ENCODE measurements at regions not wholly inside any gene's neighbourhood (a gene's known extent, or its start where the extent isn't known, plus 50 kb on each side); places are given as distances from the start of the nearest gene placed in this dataset.

DNA sequence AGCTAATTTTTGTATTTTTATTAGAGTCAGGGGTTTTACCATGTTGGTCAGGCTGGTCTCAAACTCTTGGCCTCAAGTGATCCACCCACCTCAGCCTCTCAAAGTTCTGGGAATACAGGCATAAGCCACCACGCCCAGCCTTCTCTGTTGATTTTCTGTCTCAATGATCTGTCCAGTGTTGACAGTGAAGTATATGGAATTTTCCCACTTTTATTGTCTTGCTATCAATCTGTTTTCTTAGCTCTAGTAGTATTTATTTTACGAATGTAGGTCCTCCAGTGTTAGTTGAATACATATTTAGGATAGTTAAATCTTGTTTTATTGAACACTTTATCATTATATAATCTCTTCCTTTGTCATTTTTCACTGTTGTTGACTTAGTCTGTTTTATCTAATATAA lies 1603.9 kb downstream of the ADGRL3 start:
- in situ Hi-C loops (cut with HindIII; ENCODE audit: low pct_unique_long_range_greater_than_20kb, low sequenced_read_pairs) (no loop called here), intact Hi-C loops (cut with micrococcal nuclease; ENCODE audit: unreplicated experiment) (no loop called here)
- BruUV-seq (replicated peaks): no TSS peak
- Histone ChIP-seq H3K27ac (ENCODE audit: low read length) (no peak overlapping the region), H3K27me3 (ENCODE audit: control insufficient read depth, insufficient read depth, low read length) (no peaks in the 10 kb centered on the region), H3K36me3 (ENCODE audit: control insufficient read depth, insufficient read depth, low read length) (no peaks in the 10 kb centered on the region), H3K9me3 (ENCODE audit: control insufficient read depth, insufficient read depth, low read depth, low read length) (no peaks in the 10 kb centered on the region), H3K4me1 (ENCODE audit: control insufficient read depth, insufficient read depth, low read length) (no peaks in the 10 kb centered on the region), H3K4me3 (ENCODE audit: low read depth in 2 of 2, low read length in 2 of 2) (no peak overlapping the region)
- TF ChIP-seq TCF7L2 (IDR thresholded peaks at IDR 0.05; ENCODE audit: low read depth, low read length) (no peak), SIN3A (IDR thresholded peaks at IDR 0.05; ENCODE audit: borderline replicate concordance, insufficient read depth, low read depth, low read length) (no peak), POLR2AphosphoS5 (IDR thresholded peaks at IDR 0.05; ENCODE audit: low read depth, low read length) (no peak)
- ChIA-PET POLR2A (no interaction called here), CTCF (no interaction called here)
- ATAC-seq (no peak), DNase-seq (ENCODE audit: low read depth, low spot score) (no peak)

- no TSS peak for BruUV-seq (replicated peaks)
- H3K27me3 ChIP-seq (ENCODE audit: control insufficient read depth, insufficient read depth, low read length): no peaks in the 10 kb centered on the region
- in situ Hi-C loops (cut with HindIII; ENCODE audit: low pct_unique_long_range_greater_than_20kb, low sequenced_read_pairs): no loop called here
- ATAC-seq (no peak), DNase-seq (ENCODE audit: low read depth, low spot score) (no peak)
- H3K9me3 ChIP-seq (ENCODE audit: control insufficient read depth, insufficient read depth, low read depth, low read length): no peaks in the 10 kb centered on the region
- intact Hi-C loops (cut with micrococcal nuclease; ENCODE audit: unreplicated experiment): no loop called here
- no peak overlapping the region for H3K27ac ChIP-seq (ENCODE audit: low read length)
- TF ChIP-seq POLR2AphosphoS5 (IDR thresholded peaks at IDR 0.05; ENCODE audit: low read depth, low read length) (no peak), TCF7L2 (IDR thresholded peaks at IDR 0.05; ENCODE audit: low read depth, low read length) (no peak), SIN3A (IDR thresholded peaks at IDR 0.05; ENCODE audit: borderline replicate concordance, insufficient read depth, low read depth, low read length) (no peak)
- TF ChIP-seq, protein P1, sequence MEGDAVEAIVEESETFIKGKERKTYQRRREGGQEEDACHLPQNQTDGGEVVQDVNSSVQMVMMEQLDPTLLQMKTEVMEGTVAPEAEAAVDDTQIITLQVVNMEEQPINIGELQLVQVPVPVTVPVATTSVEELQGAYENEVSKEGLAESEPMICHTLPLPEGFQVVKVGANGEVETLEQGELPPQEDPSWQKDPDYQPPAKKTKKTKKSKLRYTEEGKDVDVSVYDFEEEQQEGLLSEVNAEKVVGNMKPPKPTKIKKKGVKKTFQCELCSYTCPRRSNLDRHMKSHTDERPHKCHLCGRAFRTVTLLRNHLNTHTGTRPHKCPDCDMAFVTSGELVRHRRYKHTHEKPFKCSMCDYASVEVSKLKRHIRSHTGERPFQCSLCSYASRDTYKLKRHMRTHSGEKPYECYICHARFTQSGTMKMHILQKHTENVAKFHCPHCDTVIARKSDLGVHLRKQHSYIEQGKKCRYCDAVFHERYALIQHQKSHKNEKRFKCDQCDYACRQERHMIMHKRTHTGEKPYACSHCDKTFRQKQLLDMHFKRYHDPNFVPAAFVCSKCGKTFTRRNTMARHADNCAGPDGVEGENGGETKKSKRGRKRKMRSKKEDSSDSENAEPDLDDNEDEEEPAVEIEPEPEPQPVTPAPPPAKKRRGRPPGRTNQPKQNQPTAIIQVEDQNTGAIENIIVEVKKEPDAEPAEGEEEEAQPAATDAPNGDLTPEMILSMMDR (IDR thresholded peaks at IDR 0.05): no peak
- TF ChIP-seq, protein P2, sequence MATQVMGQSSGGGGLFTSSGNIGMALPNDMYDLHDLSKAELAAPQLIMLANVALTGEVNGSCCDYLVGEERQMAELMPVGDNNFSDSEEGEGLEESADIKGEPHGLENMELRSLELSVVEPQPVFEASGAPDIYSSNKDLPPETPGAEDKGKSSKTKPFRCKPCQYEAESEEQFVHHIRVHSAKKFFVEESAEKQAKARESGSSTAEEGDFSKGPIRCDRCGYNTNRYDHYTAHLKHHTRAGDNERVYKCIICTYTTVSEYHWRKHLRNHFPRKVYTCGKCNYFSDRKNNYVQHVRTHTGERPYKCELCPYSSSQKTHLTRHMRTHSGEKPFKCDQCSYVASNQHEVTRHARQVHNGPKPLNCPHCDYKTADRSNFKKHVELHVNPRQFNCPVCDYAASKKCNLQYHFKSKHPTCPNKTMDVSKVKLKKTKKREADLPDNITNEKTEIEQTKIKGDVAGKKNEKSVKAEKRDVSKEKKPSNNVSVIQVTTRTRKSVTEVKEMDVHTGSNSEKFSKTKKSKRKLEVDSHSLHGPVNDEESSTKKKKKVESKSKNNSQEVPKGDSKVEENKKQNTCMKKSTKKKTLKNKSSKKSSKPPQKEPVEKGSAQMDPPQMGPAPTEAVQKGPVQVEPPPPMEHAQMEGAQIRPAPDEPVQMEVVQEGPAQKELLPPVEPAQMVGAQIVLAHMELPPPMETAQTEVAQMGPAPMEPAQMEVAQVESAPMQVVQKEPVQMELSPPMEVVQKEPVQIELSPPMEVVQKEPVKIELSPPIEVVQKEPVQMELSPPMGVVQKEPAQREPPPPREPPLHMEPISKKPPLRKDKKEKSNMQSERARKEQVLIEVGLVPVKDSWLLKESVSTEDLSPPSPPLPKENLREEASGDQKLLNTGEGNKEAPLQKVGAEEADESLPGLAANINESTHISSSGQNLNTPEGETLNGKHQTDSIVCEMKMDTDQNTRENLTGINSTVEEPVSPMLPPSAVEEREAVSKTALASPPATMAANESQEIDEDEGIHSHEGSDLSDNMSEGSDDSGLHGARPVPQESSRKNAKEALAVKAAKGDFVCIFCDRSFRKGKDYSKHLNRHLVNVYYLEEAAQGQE (IDR thresholded peaks at IDR 0.05; ENCODE audit: insufficient read depth in 1 of 2, low read depth in 2 of 2, low read length in 1 of 2): no peak
- POLR2A ChIA-PET: no interaction called here
- H3K4me1 ChIP-seq (ENCODE audit: control insufficient read depth, insufficient read depth, low read length): no peaks in the 10 kb centered on the region
- CTCF ChIA-PET: no interaction called here
- H3K4me3 ChIP-seq (ENCODE audit: low read depth in 2 of 2, low read length in 2 of 2): no peak overlapping the region
- H3K36me3 ChIP-seq (ENCODE audit: control insufficient read depth, insufficient read depth, low read length): no peaks in the 10 kb centered on the region
These were observed 1597.1 kb downstream of the ADGRL3 start for GRCh38 chr4:62797221-62797620.

DNA sequence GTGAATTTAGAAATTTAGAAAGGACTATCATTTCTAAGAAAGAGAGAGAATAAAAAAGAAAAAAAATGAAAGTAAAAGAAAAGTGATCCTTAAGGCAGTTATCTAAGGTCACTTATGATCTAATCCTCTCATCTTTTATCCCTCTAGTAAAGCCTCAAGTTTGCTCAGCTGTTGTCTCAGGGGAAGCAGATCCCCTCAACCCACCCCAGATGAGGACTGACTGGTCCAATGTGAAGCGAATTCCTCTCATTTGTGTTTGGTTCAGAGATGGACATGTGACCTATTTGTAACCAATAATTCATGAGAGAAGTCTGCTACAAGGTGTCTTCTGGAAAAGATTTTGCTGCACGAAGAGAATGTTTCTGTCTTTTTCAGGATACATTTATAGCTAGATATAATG lies 1591.3 kb downstream of the ADGRL3 start:
- TF ChIP-seq TCF7L2 (IDR thresholded peaks at IDR 0.05; ENCODE audit: low read depth, low read length) (no peak), POLR2AphosphoS5 (IDR thresholded peaks at IDR 0.05; ENCODE audit: low read depth, low read length) (no peak), SIN3A (IDR thresholded peaks at IDR 0.05; ENCODE audit: borderline replicate concordance, insufficient read depth, low read depth, low read length) (no peak)
- TF ChIP-seq, protein P1 (IDR thresholded peaks at IDR 0.05): no peak
- TF ChIP-seq, protein P2 (IDR thresholded peaks at IDR 0.05; ENCODE audit: insufficient read depth in 1 of 2, low read depth in 2 of 2, low read length in 1 of 2): no peak
- no peak overlapping the region for H3K4me3 ChIP-seq (ENCODE audit: low read depth in 2 of 2, low read length in 2 of 2)
- DNase-seq (ENCODE audit: low read depth, low spot score) (no peak), ATAC-seq (no peak)
- intact Hi-C loops (cut with micrococcal nuclease; ENCODE audit: unreplicated experiment) (no loop called here), in situ Hi-C loops (cut with HindIII; ENCODE audit: low pct_unique_long_range_greater_than_20kb, low sequenced_read_pairs) (no loop called here)
- no peaks in the 10 kb centered on the region for H3K36me3 ChIP-seq (ENCODE audit: control insufficient read depth, insufficient read depth, low read length)
- ChIA-PET POLR2A (no interaction called here), CTCF (no interaction called here)
- H3K9me3 ChIP-seq (ENCODE audit: control insufficient read depth, insufficient read depth, low read depth, low read length): no peaks in the 10 kb centered on the region
- H3K27me3 ChIP-seq (ENCODE audit: control insufficient read depth, insufficient read depth, low read length): no peaks in the 10 kb centered on the region
- BruUV-seq (replicated peaks): no TSS peak
- H3K4me1 ChIP-seq (ENCODE audit: control insufficient read depth, insufficient read depth, low read length): no peaks in the 10 kb centered on the region
- H3K27ac ChIP-seq (ENCODE audit: low read length): no peak overlapping the region

Measured in Panc1 (cell line).